ENCODE measurements at regions not wholly inside any gene's neighbourhood (a gene's known extent, or its start where the extent isn't known, plus 50 kb on each side); places are given as distances from the start of the nearest gene placed in this dataset.

DNA sequence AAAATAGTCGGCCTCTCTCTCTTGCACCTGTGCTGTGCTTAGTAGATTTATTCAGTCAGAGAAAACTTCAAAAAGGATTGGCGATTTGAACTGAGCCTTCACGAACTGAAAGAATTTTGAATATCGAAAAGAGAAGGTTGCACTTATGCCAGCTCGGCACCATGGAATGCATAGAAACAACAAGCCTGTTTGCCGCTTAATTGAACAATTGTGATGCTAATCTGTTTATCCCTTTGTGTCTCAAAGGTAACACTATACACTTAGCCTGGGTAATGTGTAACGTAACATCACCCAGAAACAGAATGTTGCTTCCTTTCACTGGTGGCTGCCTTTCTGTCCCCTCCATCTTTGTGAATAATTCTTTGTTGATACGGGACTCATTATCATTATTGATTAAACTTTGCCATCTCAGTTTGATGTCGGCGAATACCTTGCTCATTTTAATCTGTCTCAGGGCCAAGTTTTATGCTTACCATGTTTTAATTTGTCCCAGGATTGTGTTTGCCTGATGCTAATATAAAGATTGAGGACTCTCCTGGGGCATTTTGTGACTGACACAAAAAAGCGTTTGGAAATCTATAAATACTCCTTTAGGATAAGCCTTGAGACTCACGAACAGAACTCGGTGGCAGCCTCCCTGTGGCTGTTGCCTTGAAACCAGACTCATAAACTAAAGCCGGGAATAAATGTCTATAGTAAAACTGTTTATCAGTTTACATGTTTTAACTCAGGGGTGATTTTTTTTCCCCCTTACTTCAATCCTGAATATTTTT lies 400.5 kb downstream of the RAPGEF2 start:
- no peak overlapping the region for H3K27ac ChIP-seq
- TF ChIP-seq, protein P1, sequence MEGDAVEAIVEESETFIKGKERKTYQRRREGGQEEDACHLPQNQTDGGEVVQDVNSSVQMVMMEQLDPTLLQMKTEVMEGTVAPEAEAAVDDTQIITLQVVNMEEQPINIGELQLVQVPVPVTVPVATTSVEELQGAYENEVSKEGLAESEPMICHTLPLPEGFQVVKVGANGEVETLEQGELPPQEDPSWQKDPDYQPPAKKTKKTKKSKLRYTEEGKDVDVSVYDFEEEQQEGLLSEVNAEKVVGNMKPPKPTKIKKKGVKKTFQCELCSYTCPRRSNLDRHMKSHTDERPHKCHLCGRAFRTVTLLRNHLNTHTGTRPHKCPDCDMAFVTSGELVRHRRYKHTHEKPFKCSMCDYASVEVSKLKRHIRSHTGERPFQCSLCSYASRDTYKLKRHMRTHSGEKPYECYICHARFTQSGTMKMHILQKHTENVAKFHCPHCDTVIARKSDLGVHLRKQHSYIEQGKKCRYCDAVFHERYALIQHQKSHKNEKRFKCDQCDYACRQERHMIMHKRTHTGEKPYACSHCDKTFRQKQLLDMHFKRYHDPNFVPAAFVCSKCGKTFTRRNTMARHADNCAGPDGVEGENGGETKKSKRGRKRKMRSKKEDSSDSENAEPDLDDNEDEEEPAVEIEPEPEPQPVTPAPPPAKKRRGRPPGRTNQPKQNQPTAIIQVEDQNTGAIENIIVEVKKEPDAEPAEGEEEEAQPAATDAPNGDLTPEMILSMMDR (conservative IDR thresholded peaks at IDR 0.05): no peak

DNA sequence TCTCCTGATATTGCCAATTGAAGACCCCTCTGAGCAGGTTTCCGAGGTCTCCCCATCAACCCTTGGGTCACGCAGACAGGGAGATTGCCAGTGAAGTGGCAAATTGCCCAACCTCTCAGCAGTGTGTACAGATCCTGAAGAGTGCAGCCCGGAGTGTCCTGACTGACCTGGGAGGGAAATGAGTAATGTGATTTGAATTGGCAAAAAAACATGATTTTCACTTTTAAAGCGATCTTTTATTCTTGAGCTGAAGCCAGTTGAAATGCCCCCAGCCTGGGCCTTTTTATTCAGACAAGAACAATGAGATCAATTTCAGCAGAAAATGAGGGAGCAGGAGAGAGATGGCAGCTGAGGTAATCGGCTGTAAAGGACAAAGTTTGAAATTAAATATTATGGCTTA lies 401.8 kb downstream of the RAPGEF2 start:
- TF ChIP-seq, protein P1 (conservative IDR thresholded peaks at IDR 0.05): no peak

DNA sequence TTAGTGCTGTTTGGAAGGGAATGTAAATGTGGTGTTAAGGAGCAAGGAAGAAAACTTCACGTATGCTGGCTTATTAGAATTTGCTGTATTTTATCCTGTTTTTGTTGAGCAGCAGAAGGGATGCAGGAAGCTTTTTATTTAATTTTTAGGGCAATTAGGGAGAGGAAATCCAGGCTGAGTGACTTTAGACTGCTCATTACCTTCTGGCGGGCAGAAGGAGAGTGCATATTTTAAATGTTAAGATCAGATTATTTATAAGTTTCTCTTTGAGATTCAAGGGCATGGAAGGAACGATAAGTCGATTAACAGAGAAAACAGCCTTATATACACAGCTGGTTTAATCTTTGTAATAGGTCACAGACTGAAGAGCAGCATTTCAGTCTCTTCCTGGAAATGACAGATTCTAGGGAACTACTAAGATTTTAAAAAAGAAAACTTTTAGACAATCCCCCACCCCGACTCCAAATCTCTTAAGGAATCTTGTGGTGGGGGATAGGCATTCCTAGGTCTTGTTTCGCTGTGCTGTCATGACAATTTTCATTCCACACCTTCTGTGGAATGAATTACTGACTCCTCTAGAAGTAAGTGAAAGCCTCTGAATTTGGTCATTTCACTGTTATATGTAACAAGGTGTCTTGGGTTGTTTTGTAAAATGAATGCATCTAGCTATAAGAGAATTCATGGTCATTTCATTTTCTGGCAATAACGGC lies 402.5 kb downstream of the RAPGEF2 start:
- no peak overlapping the region for H3K27ac ChIP-seq
- TF ChIP-seq, protein P1 (conservative IDR thresholded peaks at IDR 0.05): no peak

More for the DNA sequence above, 401.8 kb downstream of the RAPGEF2 start:
- H3K27ac ChIP-seq: no peak overlapping the region

DNA sequence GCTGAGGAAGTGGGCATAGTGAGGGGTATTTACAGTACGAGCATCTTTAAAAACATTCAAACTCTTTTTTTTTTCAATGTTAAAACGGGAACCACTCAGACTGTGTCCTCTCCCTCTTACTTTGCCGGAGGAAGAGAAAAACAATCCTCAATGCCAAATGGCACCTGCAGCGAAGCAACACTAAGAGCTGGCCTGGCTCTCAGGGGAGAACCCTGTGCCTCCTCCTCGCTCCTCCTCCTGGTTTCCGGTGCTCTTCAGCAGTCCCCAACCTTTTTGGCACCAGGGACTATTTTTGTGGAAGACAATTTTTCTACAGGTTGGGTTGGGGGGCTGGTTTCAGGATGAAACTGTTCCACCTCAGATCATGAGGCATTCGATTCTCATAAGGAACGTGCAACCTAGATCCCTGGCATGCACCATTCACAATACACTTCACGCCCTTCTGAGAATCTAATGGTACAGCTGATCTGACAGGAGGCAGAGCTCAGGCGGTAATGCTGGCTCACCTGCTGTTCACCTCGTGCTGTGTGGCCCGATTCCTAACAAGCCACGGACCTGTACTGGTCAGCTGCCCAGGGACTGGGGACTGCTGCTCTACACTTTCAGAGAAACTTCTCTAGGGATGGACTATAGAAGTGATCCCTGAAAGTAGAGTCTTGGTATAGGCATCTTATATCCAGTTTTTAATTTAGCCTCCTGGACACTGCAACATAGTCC lies 404.1 kb downstream of the RAPGEF2 start:
- TF ChIP-seq, protein P1 (conservative IDR thresholded peaks at IDR 0.05): no peak
- no peak overlapping the region for H3K27ac ChIP-seq

DNA sequence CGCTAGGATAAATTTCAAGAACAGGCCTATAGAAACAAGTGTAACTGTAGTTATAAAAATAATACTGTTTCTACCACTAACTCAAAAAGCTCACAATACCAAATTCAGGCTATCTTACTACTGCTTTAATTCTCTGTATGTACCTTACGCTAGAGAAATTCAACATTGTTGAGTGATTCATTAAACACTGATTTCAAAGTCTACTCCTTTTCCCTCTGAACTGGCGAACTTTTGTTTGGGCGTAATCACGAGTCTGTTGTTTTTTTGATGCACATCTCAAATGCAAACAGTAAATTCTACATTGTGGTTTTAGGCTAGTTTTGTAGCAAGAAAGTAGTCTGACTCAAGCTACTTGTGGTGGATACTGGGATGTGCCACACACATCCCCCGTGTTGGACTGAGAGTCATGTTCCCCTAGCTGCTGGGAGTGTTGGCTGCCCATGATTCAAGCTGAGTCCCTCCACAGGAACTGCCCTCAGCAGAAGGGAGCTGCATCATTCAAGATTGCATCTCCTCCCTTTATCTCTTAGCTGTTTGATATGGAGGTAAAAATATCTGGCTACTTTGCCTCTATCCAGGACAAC lies 406.1 kb downstream of the RAPGEF2 start:
- no peak overlapping the region for H3K27ac ChIP-seq
- TF ChIP-seq, protein P1 (conservative IDR thresholded peaks at IDR 0.05): no peak

DNA sequence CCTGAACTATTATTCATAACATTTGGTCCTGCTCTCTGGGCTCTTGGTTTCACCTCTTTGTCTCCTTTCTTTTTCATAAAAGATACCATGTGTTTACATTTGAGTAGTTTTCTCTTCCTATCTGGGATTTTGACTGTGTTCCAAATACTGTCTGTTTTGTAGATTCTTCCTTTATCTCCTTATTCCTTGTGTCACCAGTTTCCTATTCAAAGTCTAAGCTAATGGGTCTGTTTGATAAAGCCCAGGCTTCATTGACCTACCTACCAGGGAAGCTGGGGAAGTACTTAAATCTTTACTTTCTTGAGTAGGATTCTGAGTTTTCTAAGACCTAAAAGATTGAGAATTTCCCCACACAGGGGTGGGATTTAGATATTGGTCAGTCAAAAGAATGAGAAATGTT lies 409.5 kb downstream of the RAPGEF2 start:
- TF ChIP-seq, protein P1 (conservative IDR thresholded peaks at IDR 0.05): no peak
- H3K27ac ChIP-seq: no peak overlapping the region
